ENCODE measurements at regions not wholly inside any gene's neighbourhood (a gene's known extent, or its start where the extent isn't known, plus 50 kb on each side); places are given as distances from the start of the nearest gene placed in this dataset.

DNA sequence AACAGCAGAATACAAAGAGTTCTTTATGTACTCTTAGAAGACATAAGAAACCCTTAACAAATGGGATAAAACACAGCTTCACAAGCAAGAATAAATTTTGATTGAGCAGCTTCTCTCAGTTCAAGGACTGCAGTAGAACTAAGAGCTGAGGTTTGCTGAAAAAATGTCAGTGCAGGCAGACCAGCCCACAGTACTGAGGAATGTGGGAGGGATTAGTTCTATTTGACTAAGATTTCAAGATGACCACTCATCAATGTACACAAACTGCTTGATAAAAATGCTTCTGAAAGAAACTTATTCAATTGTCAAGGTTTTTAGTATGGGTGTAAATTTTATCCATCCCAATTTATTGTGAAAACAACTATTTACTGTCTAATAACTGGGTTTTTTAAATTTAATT, 138.4 kb downstream of the SEC23A start:
- BruUV-seq (replicated peaks): no TSS peak
- H3K9me2 ChIP-seq (ENCODE audit: insufficient read depth): no peaks in the 10 kb centered on the region
- no peak overlapping the region for H3K27ac ChIP-seq
- H3K9me3 ChIP-seq (ENCODE audit: insufficient read depth, low read depth): no peaks in the 10 kb centered on the region
- intact Hi-C loops (cut with micrococcal nuclease; ENCODE audit: unreplicated experiment): no loop called here
- peak in 1 of 2 experiments; percentile 38 for DNase-seq
- H3K4me3 ChIP-seq: no peak overlapping the region
- ChIA-PET CTCF (no interaction called here), POLR2A (ENCODE audit: unreplicated experiment) (no interaction called here)
- H3K4me2 ChIP-seq: no peak overlapping the region
- no peaks in the 10 kb centered on the region for H3F3A ChIP-seq (ENCODE audit: insufficient read depth, low read depth)
- no peaks in the 10 kb centered on the region for H3K79me2 ChIP-seq (ENCODE audit: low read depth)
- no peak overlapping the region for H2AFZ ChIP-seq
- H3K27me3 ChIP-seq (ENCODE audit: insufficient read depth, low read depth): no peaks in the 10 kb centered on the region
- H3K36me3 ChIP-seq (ENCODE audit: low read depth): no peaks in the 10 kb centered on the region
- no peaks in the 10 kb centered on the region for H3K4me1 ChIP-seq (replicated peaks; ENCODE audit: insufficient read depth)
- H4K20me1 ChIP-seq (ENCODE audit: insufficient read depth): no peaks in the 10 kb centered on the region
- no peak for TF ChIP-seq EZH2 (IDR thresholded peaks at IDR 0.05; ENCODE audit: low read depth)
- TF ChIP-seq, protein P1, sequence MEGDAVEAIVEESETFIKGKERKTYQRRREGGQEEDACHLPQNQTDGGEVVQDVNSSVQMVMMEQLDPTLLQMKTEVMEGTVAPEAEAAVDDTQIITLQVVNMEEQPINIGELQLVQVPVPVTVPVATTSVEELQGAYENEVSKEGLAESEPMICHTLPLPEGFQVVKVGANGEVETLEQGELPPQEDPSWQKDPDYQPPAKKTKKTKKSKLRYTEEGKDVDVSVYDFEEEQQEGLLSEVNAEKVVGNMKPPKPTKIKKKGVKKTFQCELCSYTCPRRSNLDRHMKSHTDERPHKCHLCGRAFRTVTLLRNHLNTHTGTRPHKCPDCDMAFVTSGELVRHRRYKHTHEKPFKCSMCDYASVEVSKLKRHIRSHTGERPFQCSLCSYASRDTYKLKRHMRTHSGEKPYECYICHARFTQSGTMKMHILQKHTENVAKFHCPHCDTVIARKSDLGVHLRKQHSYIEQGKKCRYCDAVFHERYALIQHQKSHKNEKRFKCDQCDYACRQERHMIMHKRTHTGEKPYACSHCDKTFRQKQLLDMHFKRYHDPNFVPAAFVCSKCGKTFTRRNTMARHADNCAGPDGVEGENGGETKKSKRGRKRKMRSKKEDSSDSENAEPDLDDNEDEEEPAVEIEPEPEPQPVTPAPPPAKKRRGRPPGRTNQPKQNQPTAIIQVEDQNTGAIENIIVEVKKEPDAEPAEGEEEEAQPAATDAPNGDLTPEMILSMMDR (conservative IDR thresholded peaks at IDR 0.05): no peak

DNA sequence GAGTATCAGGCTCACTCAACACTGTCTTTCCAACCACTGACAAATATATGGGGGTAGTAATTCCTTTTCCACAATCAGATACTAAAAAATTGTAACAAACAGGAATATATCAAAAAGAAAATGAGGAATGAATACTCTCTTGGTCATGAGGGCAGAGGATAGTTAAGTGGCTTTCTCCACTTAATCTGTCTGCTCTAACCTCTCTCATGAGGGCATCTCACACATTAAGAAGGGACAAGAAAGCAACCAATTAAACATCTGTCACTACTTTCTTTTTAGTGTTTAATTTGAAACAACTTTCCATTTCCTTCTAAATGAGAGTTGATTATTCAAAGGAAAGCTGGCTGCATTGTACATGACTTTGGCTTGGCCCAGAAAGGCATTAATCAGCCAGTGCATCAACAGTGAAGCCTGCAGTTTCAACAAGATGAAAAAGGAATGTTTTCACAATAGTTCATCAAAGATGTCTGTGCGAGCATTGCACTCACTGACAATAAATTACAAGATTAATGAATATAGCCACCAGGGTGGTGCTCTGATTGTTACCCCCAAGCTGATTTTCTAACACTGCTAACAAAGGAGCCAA, 142.0 kb downstream of the SEC23A start:
- Histone ChIP-seq H3K27ac (no peak overlapping the region), H3K36me3 (ENCODE audit: low read depth) (no peaks in the 10 kb centered on the region), H2AFZ (no peak overlapping the region), H4K20me1 (ENCODE audit: insufficient read depth) (no peaks in the 10 kb centered on the region), H3K79me2 (ENCODE audit: low read depth) (no peaks in the 10 kb centered on the region), H3K9me2 (ENCODE audit: insufficient read depth) (no peaks in the 10 kb centered on the region), H3K4me1 (replicated peaks; ENCODE audit: insufficient read depth) (no peaks in the 10 kb centered on the region), H3K27me3 (ENCODE audit: insufficient read depth, low read depth) (no peaks in the 10 kb centered on the region), H3F3A (ENCODE audit: insufficient read depth, low read depth) (no peaks in the 10 kb centered on the region), H3K9me3 (ENCODE audit: insufficient read depth, low read depth) (no peaks in the 10 kb centered on the region), H3K4me2 (no peak overlapping the region), H3K4me3 (no peak overlapping the region)
- POLR2A ChIA-PET (ENCODE audit: unreplicated experiment): no interaction called here
- TF ChIP-seq, protein P1 (conservative IDR thresholded peaks at IDR 0.05): no peak
- no peak for TF ChIP-seq EZH2 (IDR thresholded peaks at IDR 0.05; ENCODE audit: low read depth)
- CTCF ChIA-PET: no interaction called here
- intact Hi-C loops (cut with micrococcal nuclease; ENCODE audit: unreplicated experiment): no loop called here
- no TSS peak for BruUV-seq (replicated peaks)
- no peak for DNase-seq

DNA sequence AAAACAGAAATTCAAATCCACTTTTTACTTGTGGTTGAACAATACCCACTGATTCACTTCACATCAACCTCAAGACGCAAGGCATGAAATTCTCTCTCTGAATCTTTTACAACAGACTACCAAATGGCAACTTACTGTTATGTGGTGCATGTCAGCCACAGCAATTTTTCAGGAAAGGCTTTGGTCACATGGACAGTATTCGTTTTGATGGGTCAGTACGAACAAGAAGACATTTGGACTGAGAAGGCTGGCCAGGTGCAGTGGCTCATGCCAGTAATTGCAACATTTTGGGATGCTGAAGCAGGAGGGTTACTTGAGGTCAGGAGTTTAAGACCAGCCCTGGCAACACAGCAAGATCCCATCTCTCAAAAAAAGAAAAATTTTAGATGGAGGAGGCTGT, 144.0 kb downstream of the SEC23A start:
- Histone ChIP-seq H3K36me3 (ENCODE audit: low read depth) (no peaks in the 10 kb centered on the region), H3K27me3 (ENCODE audit: insufficient read depth, low read depth) (no peaks in the 10 kb centered on the region), H3K9me3 (ENCODE audit: insufficient read depth, low read depth) (no peaks in the 10 kb centered on the region), H3K9me2 (ENCODE audit: insufficient read depth) (no peaks in the 10 kb centered on the region), H3F3A (ENCODE audit: insufficient read depth, low read depth) (no peaks in the 10 kb centered on the region), H3K27ac (no peak overlapping the region), H3K4me3 (no peak overlapping the region), H3K79me2 (ENCODE audit: low read depth) (no peaks in the 10 kb centered on the region), H2AFZ (no peak overlapping the region), H4K20me1 (ENCODE audit: insufficient read depth) (no peaks in the 10 kb centered on the region), H3K4me1 (replicated peaks; ENCODE audit: insufficient read depth) (no peaks in the 10 kb centered on the region), H3K4me2 (no peak overlapping the region)
- TF ChIP-seq, protein P1 (conservative IDR thresholded peaks at IDR 0.05): no peak
- TF ChIP-seq EZH2 (IDR thresholded peaks at IDR 0.05; ENCODE audit: low read depth): no peak
- POLR2A ChIA-PET (ENCODE audit: unreplicated experiment): no interaction called here
- CTCF ChIA-PET: no interaction called here
- BruUV-seq (replicated peaks): no TSS peak
- DNase-seq: no peak
- intact Hi-C loops (cut with micrococcal nuclease; ENCODE audit: unreplicated experiment): no loop called here
